ENCODE measurements at regions not wholly inside any gene's neighbourhood (a gene's known extent, or its start where the extent isn't known, plus 50 kb on each side); places are given as distances from the start of the nearest gene placed in this dataset.

- TF ChIP-seq CTCF (conservative IDR thresholded peaks at IDR 0.05; ENCODE audit: low read depth, low read length) (no peak), EZH2 (IDR thresholded peaks at IDR 0.05; ENCODE audit: low read length, unreplicated experiment) (no peak)
Observed at GRCh38 chr14:106811162-106811561, 1284.8 kb downstream of the TMEM121 start.
